GM18951 (cell line): ENCODE measurements at regions not wholly inside any gene's neighbourhood (a gene's known extent, or its start where the extent isn't known, plus 50 kb on each side); places are given as distances from the start of the nearest gene placed in this dataset.

Experiments
- POLR2A ChIP-seq: IDR thresholded peaks from 4 replicates; pipeline ENCODE4 v1.6.1; 2011; ENCODE audit warnings: mild to moderate bottlenecking; ENCODE audit not compliant: insufficient read length, insufficient read depth; ENCODE audit errors: extremely low read depth
- in situ Hi-C: fragments of 300-500 bp; cut with MboI; formaldehyde crosslinking; loops from one replicate; pipeline ENCODE4 v1.12.0; 2022; ENCODE audit warnings: low sequenced_read_pairs, mixed read lengths, inconsistent platforms; ENCODE audit not compliant: unreplicated experiment

- in situ Hi-C loops: no loop called here
- no peak for TF ChIP-seq POLR2A
Observed at GRCh38 chr5:27524515-27524914, 486.1 kb upstream of the CDH9 start.

- no peak for TF ChIP-seq POLR2A
- in situ Hi-C loops: no loop called here
Observed at GRCh38 chr5:27523629-27524028, 485.2 kb upstream of the CDH9 start.

- in situ Hi-C loops: no loop called here
- no peak for TF ChIP-seq POLR2A
Observed at GRCh38 chr5:27516437-27516836, 478.1 kb upstream of the CDH9 start.

- no peak for TF ChIP-seq POLR2A
Observed at GRCh38 chr5:27511061-27511460, 472.7 kb upstream of the CDH9 start.

GRCh38 chr5:27503813-27504212 lies 465.4 kb upstream of the CDH9 start:
- no peak for TF ChIP-seq POLR2A

More at GRCh38 chr5:27511061-27511460, 472.7 kb upstream of the CDH9 start:
- in situ Hi-C loops: no loop called here

GRCh38 chr5:27502236-27502635 lies 463.9 kb upstream of the CDH9 start:
- in situ Hi-C loops: no loop called here
- TF ChIP-seq POLR2A: no peak

More at GRCh38 chr5:27503813-27504212, 465.4 kb upstream of the CDH9 start:
- in situ Hi-C loops: no loop called here

- in situ Hi-C loops: no loop called here
- TF ChIP-seq POLR2A: no peak
Observed at GRCh38 chr5:27497491-27497890, 459.1 kb upstream of the CDH9 start.

- in situ Hi-C loops: no loop called here
Observed at GRCh38 chr5:27494887-27495286, 456.5 kb upstream of the CDH9 start.

GRCh38 chr5:27491746-27492439 lies 453.5 kb upstream of the CDH9 start:
- TF ChIP-seq POLR2A: no peak

More at GRCh38 chr5:27494887-27495286, 456.5 kb upstream of the CDH9 start:
- TF ChIP-seq POLR2A: no peak

GRCh38 chr5:27491047-27491446 lies 452.7 kb upstream of the CDH9 start:
- TF ChIP-seq POLR2A: no peak
- in situ Hi-C loops: no loop called here

More at GRCh38 chr5:27491746-27492439, 453.5 kb upstream of the CDH9 start:
- in situ Hi-C loops: no loop called here

- no peak for TF ChIP-seq POLR2A
- in situ Hi-C loops: no loop called here
Observed at GRCh38 chr5:27489701-27490100, 451.3 kb upstream of the CDH9 start.

GRCh38 chr5:27482663-27483062 lies 444.3 kb upstream of the CDH9 start:
- in situ Hi-C loops: no loop called here
- no peak for TF ChIP-seq POLR2A

GRCh38 chr5:27479859-27480258 lies 441.5 kb upstream of the CDH9 start:
- in situ Hi-C loops: no loop called here

GRCh38 chr5:27477550-27477949 lies 439.2 kb upstream of the CDH9 start:
- in situ Hi-C loops: no loop called here
- no peak for TF ChIP-seq POLR2A

More at GRCh38 chr5:27479859-27480258, 441.5 kb upstream of the CDH9 start:
- TF ChIP-seq POLR2A: no peak
